ENCODE measurements at regions not wholly inside any gene's neighbourhood (a gene's known extent, or its start where the extent isn't known, plus 50 kb on each side); places are given as distances from the start of the nearest gene placed in this dataset.

DNA sequence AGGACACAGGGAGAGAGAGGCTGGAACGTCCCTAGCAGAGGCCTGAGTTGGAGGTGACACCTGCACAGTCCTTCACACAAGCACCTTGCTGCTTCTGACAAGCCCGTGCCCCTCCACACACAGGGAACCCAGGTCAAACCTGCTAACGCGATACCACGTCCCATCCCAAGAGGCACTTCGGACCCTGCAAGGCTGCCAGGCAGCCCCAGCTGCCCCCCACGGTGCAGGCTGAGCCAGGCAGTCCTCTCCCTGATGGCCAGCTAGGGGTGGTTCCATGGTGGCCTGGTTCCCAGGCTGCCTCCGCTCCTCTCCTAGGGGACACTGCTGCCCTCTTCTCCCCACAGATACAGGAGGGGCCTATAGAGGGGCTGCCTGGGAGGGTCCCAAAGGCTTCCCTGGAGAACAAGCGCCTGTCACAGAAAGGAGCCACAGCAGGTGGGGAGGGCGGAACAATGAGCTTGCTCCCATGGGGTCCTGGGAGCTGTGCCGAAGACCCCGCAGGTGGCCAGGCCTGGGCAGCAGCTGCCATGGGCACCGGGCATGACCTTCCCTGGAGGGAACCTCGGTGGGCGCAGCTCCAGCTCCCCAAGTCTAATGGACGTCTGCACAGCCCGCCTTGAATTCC lies 434.2 kb upstream of the MYT1L start:
- DNase-seq (ENCODE audit: low spot score): no peak

DNA sequence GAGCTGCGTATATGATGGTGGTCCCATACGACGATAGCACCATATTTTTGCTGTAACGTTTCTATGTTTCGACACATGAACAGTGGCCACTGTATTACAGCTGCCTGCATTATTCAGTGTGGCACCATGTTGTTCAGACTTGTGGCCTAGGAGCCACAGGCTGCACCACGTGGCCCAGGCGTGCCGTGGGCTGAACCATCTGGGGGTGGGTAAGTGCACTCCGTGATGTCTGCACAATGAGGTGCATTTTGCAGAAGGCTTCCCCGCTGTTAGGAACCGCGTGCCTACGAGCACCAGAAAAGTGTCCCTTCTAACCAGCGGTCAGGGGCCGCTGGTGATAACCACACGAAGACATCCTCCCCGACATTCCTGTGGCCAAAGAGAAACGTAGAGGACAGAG lies 433.7 kb upstream of the MYT1L start:
- DNase-seq (ENCODE audit: low spot score): no peak

DNA sequence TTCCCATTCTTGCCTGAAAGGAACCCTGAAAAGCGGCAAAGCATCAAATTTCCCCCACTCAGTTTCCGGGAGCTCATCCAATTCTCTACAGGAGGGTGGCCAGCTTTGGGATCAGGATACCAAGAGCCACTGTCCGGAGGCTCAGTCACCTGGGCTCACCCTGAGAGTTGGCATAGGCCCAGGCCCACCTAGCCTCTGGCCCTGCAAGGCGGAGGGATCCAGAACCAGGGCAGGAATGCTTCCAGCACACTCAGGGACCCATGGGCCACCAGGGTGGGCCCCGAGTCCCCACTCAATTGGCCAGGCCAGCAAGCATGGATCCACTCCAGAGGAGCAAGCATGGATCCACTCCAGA lies 432.9 kb upstream of the MYT1L start:
- no peak for DNase-seq (ENCODE audit: low spot score)

DNA sequence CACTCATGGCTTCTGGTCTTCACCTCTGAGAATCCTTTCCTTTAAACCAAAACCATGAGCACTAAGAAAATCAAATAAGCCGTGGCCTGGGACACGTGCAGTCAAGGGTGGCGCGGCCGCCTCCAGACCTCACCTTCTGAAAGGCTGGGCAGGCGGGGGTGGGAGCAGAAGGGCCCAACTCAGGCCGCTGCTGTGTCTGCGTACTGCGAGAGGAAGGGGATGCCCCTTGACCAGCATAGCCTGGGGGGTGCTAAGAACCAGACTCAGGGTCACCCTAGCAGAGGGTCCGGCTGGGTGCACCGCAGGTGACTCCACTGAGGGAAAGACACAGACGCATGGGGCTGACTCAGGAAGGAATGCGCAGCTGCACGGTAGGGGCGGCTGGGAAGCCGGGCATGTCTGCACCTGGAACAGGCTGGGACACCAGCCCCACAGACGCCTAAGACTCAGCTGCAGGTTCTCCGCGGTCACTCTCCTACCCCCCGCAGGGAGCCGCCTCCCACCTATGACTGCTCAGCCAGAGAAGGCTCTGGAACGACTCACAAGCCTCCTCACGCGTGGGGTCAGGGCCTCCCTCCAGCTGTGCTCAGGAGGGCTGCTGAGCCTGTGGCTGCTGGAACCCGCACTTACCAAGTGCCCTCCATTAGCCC lies 432.4 kb upstream of the MYT1L start:
- no peak for DNase-seq (ENCODE audit: low spot score)

DNA sequence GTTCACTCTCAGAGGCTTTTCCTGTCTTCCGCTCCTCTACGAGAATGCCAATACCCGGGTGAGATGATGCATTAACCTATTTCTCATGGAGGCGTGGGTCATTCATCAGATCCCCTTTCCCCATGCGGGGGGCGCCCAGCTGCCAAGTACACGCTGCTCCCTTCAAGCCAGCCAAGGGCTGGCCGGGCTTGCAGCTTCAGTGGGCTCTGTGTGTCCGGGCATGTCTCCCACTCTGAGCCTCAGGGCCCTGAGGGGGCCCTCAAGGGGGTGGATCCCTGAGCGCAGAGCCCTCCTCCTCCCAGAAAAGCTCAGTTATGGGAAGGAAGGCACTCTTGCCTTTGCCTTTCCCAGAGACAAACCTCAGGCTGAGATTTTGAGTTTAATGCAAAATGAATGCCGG lies 431.8 kb upstream of the MYT1L start:
- DNase-seq (ENCODE audit: low spot score): no peak

DNA sequence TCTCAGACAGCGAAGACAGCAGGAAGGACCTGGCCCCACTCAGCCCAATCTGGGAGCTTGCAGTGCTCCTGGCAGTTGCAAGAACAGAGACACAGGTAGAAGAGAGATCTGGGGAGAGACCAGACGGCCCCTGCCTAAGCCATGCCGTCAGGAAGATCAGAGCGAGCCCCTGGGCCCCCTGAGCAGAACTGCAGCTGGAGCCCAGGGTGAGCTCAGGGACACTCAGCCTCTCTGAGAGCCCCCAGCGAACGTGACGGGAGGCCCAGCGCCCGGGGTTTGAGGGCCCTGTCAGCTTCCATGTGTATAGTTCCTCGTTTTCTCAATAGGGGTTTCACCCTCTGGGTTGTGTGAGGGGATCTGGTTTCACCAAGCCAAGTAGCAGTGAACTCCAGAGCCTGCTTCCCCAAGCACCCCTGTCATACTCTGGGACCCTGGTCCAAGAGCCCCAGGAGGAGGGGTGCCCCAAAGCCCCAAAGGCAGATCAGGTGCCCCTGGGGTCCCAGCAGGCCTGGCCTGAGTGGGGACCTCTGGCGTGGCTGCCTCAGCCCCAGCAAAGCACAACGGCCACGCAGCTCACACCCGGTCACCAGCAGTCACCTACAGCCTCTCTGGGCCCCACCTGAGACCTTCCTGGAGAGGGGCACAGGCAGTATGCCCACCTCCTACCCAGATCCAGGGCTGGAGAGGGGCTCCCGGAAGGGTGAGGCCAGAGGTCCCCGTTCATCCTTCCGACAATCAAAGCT lies 431.3 kb upstream of the MYT1L start:
- no peak for DNase-seq (ENCODE audit: low spot score)

DNA sequence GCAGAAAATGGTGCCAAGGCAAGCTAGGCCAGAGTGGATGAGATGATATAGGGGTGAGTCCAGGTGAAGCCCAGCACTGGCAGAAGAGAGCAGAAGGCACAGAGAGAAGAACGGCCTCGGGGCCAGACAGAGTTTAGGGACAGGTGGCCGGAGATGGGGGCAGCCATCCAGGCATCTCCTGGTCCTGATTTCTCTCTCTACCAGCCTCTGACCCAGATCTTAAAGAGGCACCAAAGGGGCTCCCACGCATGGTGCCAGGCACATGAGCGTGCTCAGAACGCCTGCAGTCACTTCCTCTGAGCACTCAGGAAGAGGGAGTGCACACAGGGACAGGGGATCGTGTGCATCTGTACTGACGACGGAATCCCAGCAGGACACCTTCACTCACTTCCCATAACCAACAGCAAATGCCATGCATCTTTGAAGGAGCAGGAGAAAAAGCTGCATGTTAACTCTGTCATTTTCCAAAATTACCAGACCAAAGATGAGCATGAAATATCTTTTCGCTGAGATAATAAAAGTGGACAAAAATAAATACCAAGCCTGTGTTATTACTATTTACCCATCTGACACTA lies 427.8 kb upstream of the MYT1L start:
- no peak for DNase-seq (ENCODE audit: low spot score)

DNA sequence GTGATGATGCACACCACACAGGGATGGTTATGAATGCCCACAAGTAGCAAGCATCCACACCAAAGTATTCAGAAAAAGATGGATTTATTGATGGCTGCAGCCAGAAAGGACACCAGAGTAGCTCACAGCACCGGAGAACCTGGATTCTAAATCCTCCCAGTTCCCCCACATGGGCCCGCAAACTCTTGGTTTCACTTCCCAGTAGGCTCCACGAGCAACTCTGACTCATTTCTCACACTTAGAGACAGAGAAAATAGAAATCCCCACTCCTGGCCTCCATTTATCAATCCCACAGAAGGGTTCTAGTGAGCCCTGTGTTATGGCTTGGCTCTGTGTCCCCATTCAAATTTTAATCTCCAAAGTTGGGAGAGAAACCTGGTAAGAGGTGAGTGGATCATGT lies 426.7 kb upstream of the MYT1L start:
- DNase-seq (ENCODE audit: low spot score): no peak

DNA sequence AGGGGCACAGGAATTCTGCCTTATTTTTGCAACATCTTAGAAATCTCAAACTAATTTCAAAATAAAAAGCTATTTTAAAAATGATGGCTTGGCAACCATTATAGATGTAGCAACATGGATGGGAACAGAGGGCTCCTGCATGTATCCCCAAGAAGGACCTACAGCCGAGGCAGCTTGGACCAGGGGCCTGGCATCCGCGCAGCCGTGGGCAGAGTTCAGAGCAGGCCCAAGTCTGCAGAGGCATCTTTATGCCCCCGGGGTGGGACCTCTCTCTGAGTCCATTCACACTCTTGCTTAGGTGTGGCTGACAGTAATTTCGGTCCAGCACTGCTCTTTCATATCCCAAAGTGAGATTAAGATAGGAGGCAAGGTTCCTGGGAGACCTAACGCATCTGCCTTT lies 425.8 kb upstream of the MYT1L start:
- no peak for DNase-seq (ENCODE audit: low spot score)

DNA sequence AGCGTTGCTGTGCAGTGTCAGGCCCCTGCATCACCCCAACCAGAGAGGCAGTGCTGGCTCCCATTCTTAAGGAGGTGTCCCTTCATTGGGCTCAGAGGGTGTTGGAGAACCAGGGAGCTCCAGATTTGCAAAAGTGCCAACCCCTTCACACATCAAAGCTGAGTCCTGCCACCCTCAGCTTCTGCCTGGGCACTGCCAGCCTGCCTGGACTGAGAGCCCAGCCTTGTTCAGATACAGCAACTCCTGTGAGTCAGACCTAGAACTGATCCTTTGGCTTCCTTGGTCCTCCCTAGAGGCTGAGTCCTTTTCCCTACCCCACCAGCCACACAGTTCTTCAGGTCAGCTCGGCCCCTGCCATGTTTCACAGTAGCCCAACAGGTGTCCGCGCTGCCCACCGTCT lies 424.9 kb upstream of the MYT1L start:
- DNase-seq (ENCODE audit: low spot score): no peak

DNA sequence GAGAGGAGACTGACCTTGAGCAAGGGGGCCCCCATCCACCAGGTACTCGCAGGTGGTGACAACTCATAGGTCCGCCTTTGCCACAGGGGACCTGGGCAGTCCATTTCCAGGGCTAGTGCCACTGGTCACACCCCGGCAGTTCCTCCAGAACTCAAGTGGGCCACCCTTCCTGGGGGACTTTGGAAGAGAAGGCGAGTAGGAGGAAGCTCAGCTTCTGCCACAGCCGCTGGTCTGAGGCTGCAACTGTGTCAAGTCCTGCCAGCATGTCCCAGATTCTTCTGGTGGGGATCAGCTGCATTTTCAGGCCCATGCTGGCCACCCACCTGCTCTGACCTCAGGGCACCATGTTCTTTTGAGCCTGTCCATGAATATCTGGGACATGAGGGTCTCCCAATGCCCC lies 423.9 kb upstream of the MYT1L start:
- DNase-seq (ENCODE audit: low spot score): no peak

DNA sequence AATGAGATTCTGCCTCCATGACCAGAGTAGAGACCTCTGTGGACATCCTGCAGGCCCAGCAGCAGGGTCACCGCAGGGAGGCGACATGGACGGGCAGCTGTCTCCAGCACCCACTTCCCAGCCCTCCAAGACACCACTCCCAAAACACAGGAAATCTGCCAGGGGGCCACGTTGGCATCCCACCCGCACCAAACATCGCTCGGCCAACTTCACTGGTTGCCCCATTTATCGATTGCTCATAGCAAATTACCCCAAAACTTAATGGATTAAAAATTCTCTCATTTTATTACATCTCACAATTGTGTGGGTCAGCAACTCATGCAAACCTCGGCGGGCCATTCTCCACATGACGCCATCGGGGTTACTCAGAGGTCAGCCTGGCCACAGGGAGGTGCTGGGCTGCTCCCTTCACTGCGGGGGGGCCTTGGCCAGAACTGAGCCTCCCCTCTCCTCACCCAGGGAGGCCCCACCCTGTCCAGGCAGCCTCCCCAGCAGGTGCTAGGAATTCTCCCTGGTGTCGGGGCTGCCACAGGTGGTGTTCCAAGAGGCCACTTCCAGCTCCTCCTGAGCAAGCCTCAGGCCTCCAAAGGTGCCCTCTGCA lies 420.7 kb upstream of the MYT1L start:
- no peak for DNase-seq (ENCODE audit: low spot score)

DNA sequence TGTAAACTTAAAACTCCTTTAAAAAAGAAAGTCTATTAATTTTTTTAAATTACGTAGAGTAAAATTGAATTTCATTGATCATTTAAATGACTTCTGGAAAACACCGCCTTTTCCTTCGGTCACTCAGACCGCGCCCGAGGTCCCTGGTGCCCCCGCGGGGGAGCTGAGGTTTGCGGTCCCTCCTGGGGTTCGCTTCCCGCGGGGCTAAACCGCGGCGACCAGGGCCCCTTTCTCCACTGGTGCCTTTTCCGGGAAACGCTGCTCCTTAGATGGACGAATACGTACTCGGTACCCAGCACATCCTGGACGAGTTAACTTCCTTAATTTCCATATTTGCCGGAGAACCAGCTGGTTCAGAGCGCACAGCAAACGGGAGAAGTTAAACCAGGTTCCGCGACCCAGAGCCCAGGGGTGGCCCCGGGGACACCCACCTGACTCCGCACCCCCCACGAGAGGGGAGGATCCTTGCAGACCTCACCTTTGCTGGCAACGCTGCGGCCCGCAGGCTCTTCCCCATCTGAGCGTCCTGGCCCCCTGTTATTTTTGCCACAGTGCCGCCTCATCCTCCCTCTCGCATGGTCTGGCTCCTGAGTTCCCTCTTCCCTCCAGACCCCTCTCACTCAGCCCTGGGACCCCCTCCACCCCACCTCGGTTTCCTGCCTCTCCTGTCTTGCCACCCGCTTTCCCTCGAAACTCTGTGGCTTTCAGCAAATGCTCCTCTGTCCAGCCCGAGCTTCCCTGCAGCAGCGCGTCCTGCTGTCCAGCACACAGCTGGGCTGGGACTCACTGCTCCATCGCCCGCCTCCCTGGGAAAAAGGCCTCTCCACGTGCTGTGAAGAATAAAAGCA lies 420.0 kb upstream of the MYT1L start:
- DNase-seq (ENCODE audit: low spot score): no peak

DNA sequence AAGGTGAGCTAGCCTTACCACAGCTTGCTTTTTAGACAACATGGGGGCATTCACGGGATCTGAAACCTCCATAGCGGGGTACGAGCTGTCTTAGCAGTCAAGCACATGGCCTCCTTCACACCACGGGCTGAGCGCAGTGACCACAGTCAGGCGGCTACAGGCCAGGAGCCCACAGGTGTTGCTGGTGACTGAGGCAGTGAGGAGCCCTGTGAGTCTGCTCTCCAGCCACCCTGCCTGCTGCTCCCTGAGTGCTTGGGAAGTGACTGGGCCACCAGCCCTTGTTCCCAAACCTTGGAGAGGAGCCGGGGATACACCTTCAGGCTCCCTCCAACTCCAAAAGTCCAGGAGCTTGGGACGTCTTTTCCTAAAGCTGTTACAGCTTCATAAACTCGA lies 418.1 kb upstream of the MYT1L start:
- DNase-seq (ENCODE audit: low spot score): no peak

DNA sequence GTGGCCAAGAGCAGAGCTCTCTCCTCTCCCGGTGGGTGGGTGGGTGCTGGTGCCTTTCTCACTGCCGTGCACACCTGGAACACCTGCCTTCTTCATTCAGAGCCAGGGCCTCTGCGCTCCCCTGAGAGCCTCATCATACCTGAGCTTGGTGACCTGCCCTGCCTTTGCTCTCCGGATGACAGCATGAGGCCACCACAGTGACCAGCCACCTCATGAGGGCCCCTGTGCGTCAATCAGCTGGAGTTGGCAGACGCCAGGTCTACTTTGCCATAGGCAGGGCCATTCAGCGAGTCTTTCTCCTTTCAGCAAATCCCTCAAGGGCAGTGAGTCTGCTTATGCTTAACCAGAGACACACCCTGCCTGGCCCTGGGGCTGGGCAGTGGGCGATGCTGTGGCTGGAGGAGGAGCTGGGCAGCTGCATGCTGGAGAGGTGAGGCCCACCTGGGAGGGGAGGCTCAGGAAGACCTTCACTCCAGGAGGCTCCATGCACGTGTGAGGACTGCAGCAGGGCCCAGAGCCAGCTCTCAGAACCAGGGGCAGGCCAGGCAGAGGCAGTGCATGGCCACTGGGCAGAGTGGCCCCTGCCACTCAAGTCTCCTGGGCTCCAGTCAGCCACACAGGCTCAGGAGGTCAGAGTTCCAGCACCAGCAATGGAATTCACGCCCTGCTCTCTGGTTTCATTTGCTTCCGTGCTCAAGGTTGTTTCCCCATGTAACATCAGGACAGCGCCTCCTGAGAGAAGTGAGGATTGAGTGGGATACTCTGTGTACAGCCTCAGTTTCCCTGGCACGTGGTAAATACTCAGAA lies 417.5 kb upstream of the MYT1L start:
- DNase-seq (ENCODE audit: low spot score): no peak

DNA sequence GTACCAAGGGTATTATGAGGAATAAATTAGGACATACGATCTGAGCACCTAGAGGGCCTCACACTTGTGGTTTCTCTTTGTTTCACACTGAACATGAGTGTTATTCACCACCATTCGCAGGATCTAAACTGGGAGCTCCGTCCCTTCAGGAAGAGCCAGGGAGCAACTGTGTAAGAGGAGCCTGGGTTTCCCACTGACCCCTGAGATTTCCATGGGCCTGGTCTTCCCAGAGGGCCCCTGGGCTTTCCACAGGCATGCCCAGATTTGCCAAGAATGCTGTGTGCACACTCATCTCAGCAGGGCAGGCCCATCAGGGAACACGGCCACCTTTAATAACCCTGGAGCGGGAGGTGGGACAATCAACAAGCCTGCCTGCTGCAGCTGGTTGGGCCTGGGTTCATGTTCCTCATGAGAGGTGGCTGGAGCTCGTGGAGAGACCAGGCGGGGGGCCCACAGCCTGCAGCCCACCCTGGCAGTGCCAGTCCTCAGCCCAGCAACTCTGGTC lies 416.8 kb upstream of the MYT1L start:
- DNase-seq (ENCODE audit: low spot score): no peak

DNA sequence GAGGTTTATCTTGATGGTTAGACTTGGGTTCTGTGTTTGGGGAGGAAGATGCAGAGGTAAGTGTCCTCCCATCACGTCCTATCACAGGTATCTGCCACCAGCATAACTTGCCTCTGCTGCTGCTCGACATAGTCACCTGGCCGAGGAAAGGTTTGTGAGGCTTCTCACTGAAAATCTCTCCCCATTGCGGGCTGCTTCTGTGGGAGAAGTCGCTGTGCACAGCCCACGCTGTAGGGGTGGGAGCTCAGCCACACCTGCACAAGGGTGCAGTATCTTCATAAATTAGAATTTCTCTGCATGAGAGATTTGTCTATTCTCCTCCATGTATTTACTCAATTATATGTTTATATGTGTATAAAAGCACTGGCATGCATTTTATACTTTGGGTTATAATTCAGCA lies 415.7 kb upstream of the MYT1L start:
- no peak for DNase-seq (ENCODE audit: low spot score)

DNA sequence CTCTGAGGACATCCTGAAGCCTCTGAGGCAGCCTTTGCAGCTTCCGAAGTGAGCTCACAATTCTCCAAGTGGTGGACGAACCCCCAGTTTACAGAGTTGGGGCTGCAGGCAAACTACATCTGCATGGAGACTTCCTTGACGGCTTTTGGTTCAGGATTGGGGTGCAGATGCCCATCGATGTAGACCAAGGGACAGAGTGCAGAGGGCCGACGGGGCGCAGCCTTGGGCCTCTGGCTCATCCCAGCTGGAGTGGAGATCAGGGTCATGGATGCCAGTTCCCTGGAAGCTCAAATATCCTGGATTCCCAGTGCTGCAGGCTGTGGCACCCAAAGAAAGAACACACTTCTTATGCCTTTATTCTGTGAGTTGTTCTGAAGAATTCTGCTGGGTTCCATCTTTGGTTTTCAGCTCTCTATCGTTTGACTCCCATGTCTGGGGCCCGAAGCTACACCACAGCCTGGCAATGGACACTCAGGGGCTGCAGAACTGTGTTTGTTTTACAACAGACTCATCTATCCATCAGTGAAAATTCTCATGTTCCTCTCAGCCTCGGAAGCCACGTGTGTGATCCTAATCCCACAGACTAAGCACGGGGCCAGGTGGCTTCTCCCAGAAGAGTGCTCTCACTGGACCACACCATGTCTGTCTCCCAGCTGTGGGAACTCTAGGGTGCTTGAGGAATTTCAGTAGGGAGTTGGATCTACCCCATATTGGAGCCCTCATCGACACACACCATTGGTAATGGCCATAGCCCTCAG lies 414.1 kb upstream of the MYT1L start:
- DNase-seq (ENCODE audit: low spot score): no peak

DNA sequence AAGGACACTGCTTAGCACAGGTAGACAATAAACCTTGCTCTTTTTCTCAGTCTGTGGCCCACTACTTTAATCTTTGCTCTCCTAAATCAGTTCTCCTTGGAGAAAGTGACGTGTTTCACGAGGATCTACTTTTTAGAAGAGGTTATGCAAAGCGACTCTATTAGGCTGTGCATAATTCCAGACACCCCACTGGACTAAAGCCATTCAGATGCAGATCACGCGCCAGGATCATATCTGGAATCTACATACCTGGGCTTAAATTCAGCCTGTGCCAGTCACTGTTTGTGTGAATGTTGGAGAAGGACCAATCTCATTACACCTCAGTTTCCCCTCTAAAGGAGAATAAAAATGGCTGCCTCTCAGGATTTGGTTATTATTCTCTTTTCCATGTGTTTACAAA lies 413.0 kb upstream of the MYT1L start:
- DNase-seq (ENCODE audit: low spot score): no peak

DNA sequence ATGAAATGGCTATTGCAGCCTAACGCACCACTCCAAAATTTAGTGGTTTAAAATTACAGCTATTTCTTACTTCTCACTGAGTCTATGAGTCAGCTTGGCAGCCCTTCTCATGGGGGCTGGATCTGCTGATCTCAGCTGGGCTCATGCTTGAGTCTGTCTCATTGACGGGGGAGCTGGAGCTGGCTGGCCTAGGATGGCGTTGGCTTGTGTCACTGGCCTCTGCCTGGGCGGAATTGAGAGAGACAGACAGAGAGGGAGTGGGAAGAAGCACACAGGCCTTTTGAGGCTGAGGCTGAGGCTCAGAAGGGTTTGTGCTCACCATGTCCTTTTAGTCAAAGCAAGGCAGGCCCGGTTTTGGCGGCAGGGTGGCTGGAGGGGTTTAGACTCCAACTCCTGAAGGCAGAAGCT lies 412.1 kb upstream of the MYT1L start:
- no peak for DNase-seq (ENCODE audit: low spot score)
